KMS-11 (cell line): ENCODE measurements at regions not wholly inside any gene's neighbourhood (a gene's known extent, or its start where the extent isn't known, plus 50 kb on each side); places are given as distances from the start of the nearest gene placed in this dataset.

Experiments
- H2AFZ ChIP-seq: fragments of 200-600 bp; sonication (generic); 2 replicates; pipeline ENCODE4 v1.6.1; 2016; ENCODE audit warnings: antibody characterized with exemption, mixed run types, low read depth
- H3K27ac ChIP-seq: fragments of 200-600 bp; sonication (generic); 2 replicates; pipeline ENCODE4 v1.6.1; 2016; ENCODE audit warnings: mild to moderate bottlenecking, mixed run types
- H3K27me3 ChIP-seq: fragments of 200-600 bp; sonication (generic); 2 replicates; pipeline ENCODE4 v1.6.1; 2017; ENCODE audit warnings: mild to moderate bottlenecking, low read depth, mixed run types, moderate library complexity; ENCODE audit not compliant: insufficient read depth
- H3K36me3 ChIP-seq: fragments of 200-600 bp; sonication (generic); 2 replicates; pipeline ENCODE4 v1.6.1; 2017; ENCODE audit warnings: mild to moderate bottlenecking, mixed run types; ENCODE audit not compliant: insufficient read depth
- H3K4me1 ChIP-seq: fragments of 200-600 bp; sonication (generic); 2 replicates; pipeline ENCODE4 v1.6.1; 2016; ENCODE audit warnings: mild to moderate bottlenecking, low read depth, mixed run types; ENCODE audit not compliant: poor library complexity, severe bottlenecking
- H3K4me2 ChIP-seq: fragments of 200-600 bp; sonication (generic); 2 replicates; pipeline ENCODE4 v1.7.0; 2016; ENCODE audit warnings: mild to moderate bottlenecking, mixed run types
- H3K4me3 ChIP-seq: fragments of 200-600 bp; sonication (generic); IDR thresholded peaks from 2 replicates; pipeline ENCODE4 v1.6.1; 2017; ENCODE audit warnings: low read depth, low read length, mixed read lengths; ENCODE audit not compliant: insufficient read depth
- H3K79me2 ChIP-seq: fragments of 200-600 bp; sonication (generic); 2 replicates; pipeline ENCODE4 v1.6.1; 2016; ENCODE audit warnings: low read depth, mixed run types; ENCODE audit not compliant: insufficient read depth
- H3K9ac ChIP-seq: fragments of 200-600 bp; sonication (generic); 2 replicates; pipeline ENCODE4 v1.6.1; 2016; ENCODE audit warnings: mild to moderate bottlenecking, mixed run types
- H4K20me1 ChIP-seq: fragments of 200-600 bp; sonication (generic); 2 replicates; pipeline ENCODE4 v1.6.1; 2016; ENCODE audit warnings: mild to moderate bottlenecking, mixed run types; ENCODE audit not compliant: insufficient read depth
- TF ChIP-seq, protein P1 (sequence below): fragments of 200-600 bp; sonication (generic); conservative IDR thresholded peaks from 2 replicates; pipeline ENCODE4 v1.6.1; 2017; ENCODE audit warnings: low read depth, mild to moderate bottlenecking, antibody characterized with exemption, low read length, moderate library complexity, mixed read lengths

DNA sequence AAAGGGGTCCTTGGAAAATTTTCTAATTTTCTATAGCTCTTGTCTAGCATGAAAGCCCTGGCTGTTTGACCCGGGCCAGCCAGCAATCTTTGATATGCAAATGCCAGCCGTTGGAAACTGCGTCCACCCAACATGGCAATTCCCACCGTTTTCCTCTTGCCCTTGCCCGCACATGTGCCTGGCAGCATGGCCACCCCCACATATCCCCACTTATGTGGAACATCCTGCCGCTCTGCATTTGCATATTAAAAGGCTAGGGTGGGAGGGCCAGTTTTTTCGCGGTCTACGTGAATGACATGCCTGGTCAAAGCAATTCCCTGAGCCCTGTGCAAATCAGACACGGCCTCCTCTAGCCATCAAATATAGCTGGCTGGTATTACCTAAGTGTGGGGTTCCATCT, 110.3 kb upstream of the TDRD3 start:
- H3K4me1 ChIP-seq: no peaks in the 10 kb centered on the region
- H4K20me1 ChIP-seq: no peaks in the 10 kb centered on the region
- H3K36me3 ChIP-seq: no peaks in the 10 kb centered on the region
- no peaks in the 10 kb centered on the region for H3K27me3 ChIP-seq
- no peak overlapping the region for H3K4me3 ChIP-seq
- no peak overlapping the region for H3K9ac ChIP-seq
- TF ChIP-seq, protein P1, sequence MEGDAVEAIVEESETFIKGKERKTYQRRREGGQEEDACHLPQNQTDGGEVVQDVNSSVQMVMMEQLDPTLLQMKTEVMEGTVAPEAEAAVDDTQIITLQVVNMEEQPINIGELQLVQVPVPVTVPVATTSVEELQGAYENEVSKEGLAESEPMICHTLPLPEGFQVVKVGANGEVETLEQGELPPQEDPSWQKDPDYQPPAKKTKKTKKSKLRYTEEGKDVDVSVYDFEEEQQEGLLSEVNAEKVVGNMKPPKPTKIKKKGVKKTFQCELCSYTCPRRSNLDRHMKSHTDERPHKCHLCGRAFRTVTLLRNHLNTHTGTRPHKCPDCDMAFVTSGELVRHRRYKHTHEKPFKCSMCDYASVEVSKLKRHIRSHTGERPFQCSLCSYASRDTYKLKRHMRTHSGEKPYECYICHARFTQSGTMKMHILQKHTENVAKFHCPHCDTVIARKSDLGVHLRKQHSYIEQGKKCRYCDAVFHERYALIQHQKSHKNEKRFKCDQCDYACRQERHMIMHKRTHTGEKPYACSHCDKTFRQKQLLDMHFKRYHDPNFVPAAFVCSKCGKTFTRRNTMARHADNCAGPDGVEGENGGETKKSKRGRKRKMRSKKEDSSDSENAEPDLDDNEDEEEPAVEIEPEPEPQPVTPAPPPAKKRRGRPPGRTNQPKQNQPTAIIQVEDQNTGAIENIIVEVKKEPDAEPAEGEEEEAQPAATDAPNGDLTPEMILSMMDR: no peak
- H3K27ac ChIP-seq: no peak overlapping the region
- no peak overlapping the region for H3K4me2 ChIP-seq
- no peaks in the 10 kb centered on the region for H3K79me2 ChIP-seq
- no peak overlapping the region for H2AFZ ChIP-seq

DNA sequence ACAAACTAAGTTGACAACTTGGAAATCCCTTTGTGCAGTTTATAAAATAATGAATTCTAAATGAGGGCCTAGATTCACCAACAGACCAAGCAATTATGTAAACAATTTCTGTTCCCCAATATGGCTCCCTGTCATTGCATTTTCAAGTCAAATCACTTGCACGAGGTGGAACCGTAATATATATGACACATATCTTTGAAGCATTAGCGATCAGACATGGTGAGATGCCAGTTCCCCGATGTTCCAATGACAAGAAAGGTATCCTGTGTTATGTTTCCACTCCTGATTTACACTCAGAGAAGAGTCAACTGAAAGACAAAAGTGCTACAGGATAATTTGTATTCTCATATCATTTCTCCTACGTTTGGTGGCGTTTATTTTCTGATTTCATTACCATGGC, 108.5 kb upstream of the TDRD3 start:
- Histone ChIP-seq H2AFZ (no peak overlapping the region), H4K20me1 (no peaks in the 10 kb centered on the region), H3K4me2 (no peak overlapping the region), H3K36me3 (no peaks in the 10 kb centered on the region), H3K27me3 (no peaks in the 10 kb centered on the region), H3K79me2 (no peaks in the 10 kb centered on the region), H3K4me1 (no peaks in the 10 kb centered on the region), H3K9ac (no peak overlapping the region), H3K27ac (no peak overlapping the region), H3K4me3 (no peak overlapping the region)
- TF ChIP-seq, protein P1: no peak

DNA sequence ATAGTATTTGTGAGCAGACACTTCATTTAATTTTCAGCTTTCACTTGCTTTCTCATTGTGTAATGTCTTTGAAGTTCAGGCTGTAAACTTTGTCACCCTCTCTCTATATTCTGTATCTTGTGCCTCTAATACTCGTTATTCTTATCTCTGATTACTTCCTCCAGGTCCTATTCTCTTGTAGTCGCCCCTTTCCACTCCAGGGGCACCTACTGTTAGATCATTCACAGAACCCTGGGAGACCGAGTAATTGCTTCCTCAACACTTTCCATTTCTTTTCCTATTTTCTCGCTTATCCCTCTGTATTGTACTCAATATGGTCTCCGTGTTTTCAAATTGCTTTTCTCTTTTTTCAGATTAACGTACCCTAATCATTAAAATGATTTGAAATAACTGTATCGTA, 93.9 kb upstream of the TDRD3 start:
- Histone ChIP-seq H3K4me1 (no peaks in the 10 kb centered on the region), H4K20me1 (no peaks in the 10 kb centered on the region), H3K27me3 (no peaks in the 10 kb centered on the region), H3K36me3 (no peaks in the 10 kb centered on the region), H3K27ac (no peak overlapping the region), H3K4me3 (no peak overlapping the region), H3K4me2 (no peak overlapping the region), H3K9ac (no peak overlapping the region), H2AFZ (no peak overlapping the region), H3K79me2 (no peaks in the 10 kb centered on the region)
- TF ChIP-seq, protein P1: no peak

DNA sequence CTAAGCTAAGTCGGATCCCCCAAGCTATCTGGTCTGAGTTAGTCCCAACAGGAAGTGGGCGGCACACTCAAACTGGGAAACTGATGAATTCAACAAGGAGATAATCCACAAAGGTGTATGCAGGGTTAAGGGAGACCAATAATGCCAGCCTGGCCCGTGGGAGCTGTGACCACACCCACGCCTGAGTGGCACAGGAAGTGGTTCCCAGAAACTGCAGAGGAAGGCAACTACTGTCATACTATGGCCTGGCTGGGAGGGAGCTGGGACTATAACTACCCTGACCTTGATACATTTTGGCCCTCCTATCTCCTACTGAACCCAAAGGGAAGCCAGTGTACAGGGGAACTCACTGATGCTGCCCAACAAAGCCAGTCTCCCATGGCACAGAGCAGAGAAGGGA, 85.5 kb upstream of the TDRD3 start:
- no peaks in the 10 kb centered on the region for H3K27me3 ChIP-seq
- no peaks in the 10 kb centered on the region for H3K36me3 ChIP-seq
- no peak overlapping the region for H3K27ac ChIP-seq
- no peak overlapping the region for H2AFZ ChIP-seq
- H3K4me1 ChIP-seq: no peaks in the 10 kb centered on the region
- no peak overlapping the region for H3K4me2 ChIP-seq
- no peaks in the 10 kb centered on the region for H3K79me2 ChIP-seq
- TF ChIP-seq, protein P1: no peak
- no peak overlapping the region for H3K4me3 ChIP-seq
- no peaks in the 10 kb centered on the region for H4K20me1 ChIP-seq
- no peak overlapping the region for H3K9ac ChIP-seq
